Suprapubic skin (tissue), 4 donors: ENCODE measurements at regions not wholly inside any gene's neighbourhood (a gene's known extent, or its start where the extent isn't known, plus 50 kb on each side); places are given as distances from the start of the nearest gene placed in this dataset.

Experiments
- DNase-seq, 2 donors: peaks; one replicate each; pipeline ENCODE4 v3.0.0-alpha.2; 2019; ENCODE audit warnings: low spot score in 2 of 2
- H3K27ac ChIP-seq: fragments of 200-600 bp; sonication (generic); one replicate; pipeline ENCODE4 v1.5.1; 2019
- H3K27me3 ChIP-seq: fragments of 200-600 bp; sonication (generic); one replicate; pipeline ENCODE4 v1.5.1; 2019
- H3K36me3 ChIP-seq: fragments of 200-600 bp; sonication (generic); one replicate; pipeline ENCODE4 v1.5.1; 2019
- H3K4me1 ChIP-seq: fragments of 200-600 bp; sonication (generic); one replicate; pipeline ENCODE4 v1.5.1; 2019
- H3K4me3 ChIP-seq: fragments of 200-600 bp; sonication (generic); one replicate; pipeline ENCODE4 v1.5.1; 2019; ENCODE audit warnings: mild to moderate bottlenecking
- H3K9me3 ChIP-seq: fragments of 200-600 bp; sonication (generic); one replicate; pipeline ENCODE4 v1.5.1; 2019
- CTCF ChIP-seq, 2 donors: fragments of 200-600 bp in 1 of 2; fragments of 450-650 bp in 1 of 2; sonication (generic) in 1 of 2; IDR thresholded peaks; one replicate each; pipeline ENCODE4 v1.5.1; 2016 to 2019; ENCODE audit warnings: antibody characterized with exemption in 2 of 2, mild to moderate bottlenecking in 1 of 2, moderate library complexity in 1 of 2
- EP300 ChIP-seq: sonication (generic); formaldehyde crosslinking; IDR thresholded peaks from one replicate; pipeline ENCODE4 v1.6.1; 2017; ENCODE audit warnings: antibody characterized with exemption
- POLR2A ChIP-seq, 2 donors: fragments of 450-650 bp; IDR thresholded peaks; one replicate each; pipeline ENCODE4 v1.6.1; 2017; ENCODE audit warnings: antibody characterized with exemption in 2 of 2, mild to moderate bottlenecking in 2 of 2, moderate library complexity in 2 of 2
- POLR2AphosphoS5 ChIP-seq, 3 donors: sonication (generic); formaldehyde crosslinking; IDR thresholded peaks; one replicate each; pipeline ENCODE4 v1.6.1; 2017; ENCODE audit warnings: antibody characterized with exemption in 3 of 3
- WGBS: methylation state at CpG from one replicate; pipeline ENCODE4 v1.1.5; 2018; 5-methylcytosine and 5-hydroxymethylcytosine counted together

GRCh38 chr11:37699644-37700043, 1101.6 kb upstream of the RAG2 start:
- Histone ChIP-seq H3K27me3 (no peaks in the 10 kb centered on the region), H3K4me3 (no peak overlapping the region), H3K36me3 (no peaks in the 10 kb centered on the region), H3K4me1 (no peaks in the 10 kb centered on the region), H3K27ac (no peak overlapping the region), H3K9me3 (peaks cover 17% of the 10 kb centered on the region)
- no peak for TF ChIP-seq CTCF (IDR thresholded peaks at IDR 0.05)
- no peak for TF ChIP-seq POLR2A (IDR thresholded peaks at IDR 0.05)
- TF ChIP-seq EP300, result no peak
- no peak for TF ChIP-seq POLR2AphosphoS5 (IDR thresholded peaks at IDR 0.05)
- DNase-seq, result no peak
- WGBS, result 69% methylated on average over 2 of the region's 2 CpGs

- Histone ChIP-seq H3K4me1 (no peaks in the 10 kb centered on the region), H3K27ac (no peak overlapping the region), H3K27me3 (no peaks in the 10 kb centered on the region), H3K4me3 (no peak overlapping the region), H3K9me3 (peaks cover 17% of the 10 kb centered on the region), H3K36me3 (no peaks in the 10 kb centered on the region)
- TF ChIP-seq POLR2A (IDR thresholded peaks at IDR 0.05) (no peak), POLR2AphosphoS5 (IDR thresholded peaks at IDR 0.05) (no peak), EP300 (no peak), CTCF (IDR thresholded peaks at IDR 0.05) (no peak)
- no peak for DNase-seq
Observed at GRCh38 chr11:37695283-37695682, 1097.2 kb upstream of the RAG2 start.

- Histone ChIP-seq H3K4me3 (no peak overlapping the region), H3K4me1 (no peaks in the 10 kb centered on the region), H3K36me3 (no peaks in the 10 kb centered on the region), H3K27ac (no peak overlapping the region), H3K27me3 (no peaks in the 10 kb centered on the region), H3K9me3 (peaks cover 5% of the 10 kb centered on the region)
- no peak for DNase-seq
- 35% methylated on average over 2 of the region's 2 CpGs for WGBS
- TF ChIP-seq CTCF (IDR thresholded peaks at IDR 0.05) (no peak), EP300 (no peak), POLR2AphosphoS5 (IDR thresholded peaks at IDR 0.05) (no peak), POLR2A (IDR thresholded peaks at IDR 0.05) (no peak)
Observed at GRCh38 chr11:37689951-37690350, 1091.9 kb upstream of the RAG2 start.

- 50% methylated on average over 2 of the region's 2 CpGs for WGBS
- TF ChIP-seq POLR2AphosphoS5 (IDR thresholded peaks at IDR 0.05) (no peak), POLR2A (IDR thresholded peaks at IDR 0.05) (no peak), CTCF (IDR thresholded peaks at IDR 0.05) (no peak)
- H3K36me3 ChIP-seq, result no peaks in the 10 kb centered on the region
- peaks cover 5% of the 10 kb centered on the region for H3K9me3 ChIP-seq
- no peaks in the 10 kb centered on the region for H3K4me1 ChIP-seq
- no peak overlapping the region for H3K4me3 ChIP-seq
- H3K27ac ChIP-seq, result no peak overlapping the region
- no peak for DNase-seq
- no peaks in the 10 kb centered on the region for H3K27me3 ChIP-seq
Observed at GRCh38 chr11:37688456-37688855, 1090.4 kb upstream of the RAG2 start.

- Histone ChIP-seq H3K9me3 (peaks cover 5% of the 10 kb centered on the region), H3K4me1 (no peaks in the 10 kb centered on the region), H3K4me3 (no peak overlapping the region), H3K27ac (no peak overlapping the region), H3K36me3 (no peaks in the 10 kb centered on the region), H3K27me3 (no peaks in the 10 kb centered on the region)
- TF ChIP-seq POLR2A (IDR thresholded peaks at IDR 0.05) (no peak), POLR2AphosphoS5 (IDR thresholded peaks at IDR 0.05) (no peak), EP300 (no peak), CTCF (IDR thresholded peaks at IDR 0.05) (no peak)
- no peak for DNase-seq
Observed at GRCh38 chr11:37687130-37687529, 1089.1 kb upstream of the RAG2 start.
